ENCODE measurements at regions not wholly inside any gene's neighbourhood (a gene's known extent, or its start where the extent isn't known, plus 50 kb on each side); places are given as distances from the start of the nearest gene placed in this dataset.
"Not testable (repeated sequence)": the region's sequence is repeated elsewhere in the genome, so short reads cannot be mapped to it uniquely, and the experiment has no call there.

- no peak for DNase-seq
Measured at GRCh38 chr15:66865622-66866611, 163.9 kb downstream of the SMAD6 start.

GRCh38 chr15:66866656-66867055 lies 164.6 kb downstream of the SMAD6 start:
- DNase-seq, result no peak

GRCh38 chr15:66868918-66869317 lies 166.9 kb downstream of the SMAD6 start:
- DNase-seq, result no peak

- DNase-seq, result no peak
Measured at GRCh38 chr15:66870880-66871388, 168.9 kb downstream of the SMAD6 start.

- DNase-seq, result no peak
Measured at GRCh38 chr15:66872405-66872804, 170.4 kb downstream of the SMAD6 start.

- not testable (repeated sequence) for DNase-seq
Measured at GRCh38 chr15:66873331-66873730, 171.3 kb downstream of the SMAD6 start.

- DNase-seq, result no peak
Measured at GRCh38 chr15:66873856-66874255, 171.8 kb downstream of the SMAD6 start.

- no peak for DNase-seq
Measured at GRCh38 chr15:66875588-66876420, 173.8 kb downstream of the SMAD6 start.

- no peak for DNase-seq
Measured at GRCh38 chr15:66876421-66876730, 174.3 kb downstream of the SMAD6 start.

GRCh38 chr15:66876731-66877476 lies 174.9 kb downstream of the SMAD6 start:
- no peak for DNase-seq

GRCh38 chr15:66877477-66878271 lies 175.6 kb downstream of the SMAD6 start:
- no peak for DNase-seq

GRCh38 chr15:66878761-66879160 lies 176.7 kb downstream of the SMAD6 start:
- no peak for DNase-seq

- no peak for DNase-seq
Measured at GRCh38 chr15:66879531-66880368, 177.7 kb downstream of the SMAD6 start.

- DNase-seq, result no peak
Measured at GRCh38 chr15:66880380-66881155, 178.5 kb downstream of the SMAD6 start.

- no peak for DNase-seq
Measured at GRCh38 chr15:66881173-66881905, 179.3 kb downstream of the SMAD6 start.

- no peak for DNase-seq
Measured at GRCh38 chr15:66882251-66883020, 180.4 kb downstream of the SMAD6 start.

- no peak for DNase-seq
Measured at GRCh38 chr15:66883284-66883911, 181.4 kb downstream of the SMAD6 start.

- DNase-seq, result no peak
Measured at GRCh38 chr15:66884115-66884622, 181.2 kb upstream of the SMAD3 start.

Data from activated T-cell treated with anti-CD3 and anti-CD28 coated beads for 4 hours (primary cell).